Gastrocnemius medialis (tissue), 4 donors: ENCODE measurements at regions not wholly inside any gene's neighbourhood (a gene's known extent, or its start where the extent isn't known, plus 50 kb on each side); places are given as distances from the start of the nearest gene placed in this dataset.

Experiments used
- POLR2A ChIP-seq, 2 donors: fragments of 450-650 bp; IDR thresholded peaks; one replicate each; pipeline ENCODE4 v1.6.1; 2017; ENCODE audit warnings: antibody characterized with exemption in 2 of 2, mild to moderate bottlenecking in 2 of 2, moderate library complexity in 2 of 2
- TF ChIP-seq, protein P1 (sequence below), 5 experiments: fragments of 450-650 bp in 3 of 5; fragments of 200-600 bp in 2 of 5; sonication (generic) in 2 of 5; IDR thresholded peaks in 4 of 5; conservative IDR thresholded peaks in 1 of 5; 1 replicate in 4 of 5; 2 replicates in 1 of 5; pipeline ENCODE4 v1.5.1; 2016 to 2019; ENCODE audit warnings: antibody characterized with exemption in 5 of 5, mild to moderate bottlenecking in 3 of 5, moderate library complexity in 3 of 5

DNA sequence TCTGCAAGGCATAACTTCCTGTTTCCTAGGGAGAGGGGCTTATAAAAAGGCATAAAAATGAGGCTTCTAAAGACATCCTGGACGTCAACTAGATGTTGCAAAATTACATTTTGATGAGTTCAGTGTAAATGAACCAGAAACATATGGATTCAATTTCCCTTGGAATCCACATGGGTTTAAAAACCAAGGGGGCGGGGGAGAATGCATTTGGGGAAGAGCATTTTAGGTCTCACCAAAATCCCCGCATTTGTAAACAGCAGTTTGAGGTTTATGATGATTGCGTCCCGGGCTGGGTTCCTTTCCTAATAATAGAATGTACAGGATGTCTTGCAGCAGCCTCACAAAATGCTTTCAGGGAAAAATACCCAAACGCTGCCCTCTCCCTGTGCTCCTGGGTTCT, 407.8 kb downstream of the ZNF536 start:
- TF ChIP-seq, protein P1, sequence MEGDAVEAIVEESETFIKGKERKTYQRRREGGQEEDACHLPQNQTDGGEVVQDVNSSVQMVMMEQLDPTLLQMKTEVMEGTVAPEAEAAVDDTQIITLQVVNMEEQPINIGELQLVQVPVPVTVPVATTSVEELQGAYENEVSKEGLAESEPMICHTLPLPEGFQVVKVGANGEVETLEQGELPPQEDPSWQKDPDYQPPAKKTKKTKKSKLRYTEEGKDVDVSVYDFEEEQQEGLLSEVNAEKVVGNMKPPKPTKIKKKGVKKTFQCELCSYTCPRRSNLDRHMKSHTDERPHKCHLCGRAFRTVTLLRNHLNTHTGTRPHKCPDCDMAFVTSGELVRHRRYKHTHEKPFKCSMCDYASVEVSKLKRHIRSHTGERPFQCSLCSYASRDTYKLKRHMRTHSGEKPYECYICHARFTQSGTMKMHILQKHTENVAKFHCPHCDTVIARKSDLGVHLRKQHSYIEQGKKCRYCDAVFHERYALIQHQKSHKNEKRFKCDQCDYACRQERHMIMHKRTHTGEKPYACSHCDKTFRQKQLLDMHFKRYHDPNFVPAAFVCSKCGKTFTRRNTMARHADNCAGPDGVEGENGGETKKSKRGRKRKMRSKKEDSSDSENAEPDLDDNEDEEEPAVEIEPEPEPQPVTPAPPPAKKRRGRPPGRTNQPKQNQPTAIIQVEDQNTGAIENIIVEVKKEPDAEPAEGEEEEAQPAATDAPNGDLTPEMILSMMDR (IDR thresholded peaks at IDR 0.05 in 4 of 5, conservative IDR thresholded peaks at IDR 0.05 in 1 of 5) = no peak
- no peak for TF ChIP-seq POLR2A (IDR thresholded peaks at IDR 0.05)
